GM23338 (cell line): ENCODE measurements at regions not wholly inside any gene's neighbourhood (a gene's known extent, or its start where the extent isn't known, plus 50 kb on each side); places are given as distances from the start of the nearest gene placed in this dataset.

Experiments
- EZH2 ChIP-seq: fragments of 200-600 bp; sonication (generic); IDR thresholded peaks from one replicate; pipeline ENCODE4 v1.8.0; 2017; ENCODE audit warnings: antibody characterized with exemption, mild to moderate bottlenecking, low read depth; ENCODE audit not compliant: unreplicated experiment
- POLR2AphosphoS5 ChIP-seq: IDR thresholded peaks from 2 replicates; pipeline ENCODE4 v1.6.1; 2016; ENCODE audit warnings: antibody characterized with exemption, low read depth
- TF ChIP-seq, protein P1 (sequence below), 2 experiments: fragments of 200-600 bp in 1 of 2; sonication (generic) in 1 of 2; conservative IDR thresholded peaks; 2 replicates each; pipeline versions ENCODE4 v1.5.1 to v1.6.1; 2016 to 2017; ENCODE audit warnings: antibody characterized with exemption in 2 of 2, low read depth in 2 of 2, mild to moderate bottlenecking in 2 of 2, moderate library complexity in 1 of 2

DNA sequence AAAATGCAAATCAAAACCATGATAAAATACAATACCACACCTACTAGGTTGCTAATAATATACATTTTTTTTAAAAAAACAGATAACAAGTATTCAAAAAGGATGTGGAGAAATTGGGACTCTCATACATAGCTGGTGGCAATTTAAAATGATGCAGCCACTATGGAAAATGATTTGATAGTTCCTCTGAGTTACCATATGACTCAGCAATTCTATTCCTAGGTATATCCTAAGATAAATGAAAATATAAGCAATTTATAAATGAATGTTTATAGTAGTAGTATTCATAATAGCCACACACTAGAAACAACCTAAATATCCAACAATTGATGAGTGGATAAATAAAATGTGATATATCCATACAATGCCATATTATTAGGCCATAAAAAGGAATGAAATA, 210.2 kb downstream of the MREG start:
- TF ChIP-seq, protein P1, sequence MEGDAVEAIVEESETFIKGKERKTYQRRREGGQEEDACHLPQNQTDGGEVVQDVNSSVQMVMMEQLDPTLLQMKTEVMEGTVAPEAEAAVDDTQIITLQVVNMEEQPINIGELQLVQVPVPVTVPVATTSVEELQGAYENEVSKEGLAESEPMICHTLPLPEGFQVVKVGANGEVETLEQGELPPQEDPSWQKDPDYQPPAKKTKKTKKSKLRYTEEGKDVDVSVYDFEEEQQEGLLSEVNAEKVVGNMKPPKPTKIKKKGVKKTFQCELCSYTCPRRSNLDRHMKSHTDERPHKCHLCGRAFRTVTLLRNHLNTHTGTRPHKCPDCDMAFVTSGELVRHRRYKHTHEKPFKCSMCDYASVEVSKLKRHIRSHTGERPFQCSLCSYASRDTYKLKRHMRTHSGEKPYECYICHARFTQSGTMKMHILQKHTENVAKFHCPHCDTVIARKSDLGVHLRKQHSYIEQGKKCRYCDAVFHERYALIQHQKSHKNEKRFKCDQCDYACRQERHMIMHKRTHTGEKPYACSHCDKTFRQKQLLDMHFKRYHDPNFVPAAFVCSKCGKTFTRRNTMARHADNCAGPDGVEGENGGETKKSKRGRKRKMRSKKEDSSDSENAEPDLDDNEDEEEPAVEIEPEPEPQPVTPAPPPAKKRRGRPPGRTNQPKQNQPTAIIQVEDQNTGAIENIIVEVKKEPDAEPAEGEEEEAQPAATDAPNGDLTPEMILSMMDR (conservative IDR thresholded peaks at IDR 0.05; ENCODE audit: low read depth in 2 of 2): no peak
- TF ChIP-seq POLR2AphosphoS5 (no peak), EZH2 (no peak)
